H1 (cell line): ENCODE measurements at regions not wholly inside any gene's neighbourhood (a gene's known extent, or its start where the extent isn't known, plus 50 kb on each side); places are given as distances from the start of the nearest gene placed in this dataset.

Source experiments
- CTCF ChIA-PET: fragments of 300-600 bp; sonication (Branson Sonifier 250); formaldehyde crosslinking; loops from one replicate; lab custom pipeline; 2021; ENCODE audit not compliant: partially characterized antibody; lab: Charles Lee
- POLR2A ChIA-PET: fragments of 300-600 bp; sonication (Branson Sonifier 250); formaldehyde crosslinking; loops from one replicate; lab custom pipeline; 2021; ENCODE audit warnings: inconsistent platforms; ENCODE audit not compliant: partially characterized antibody; lab: Charles Lee
- DNase-seq, 2 experiments: peaks; one replicate each; pipeline versions ENCODE4 v3.0.0 to v3.0.0-alpha.2; 2010 to 2022; ENCODE audit warnings: low spot score in 2 of 2, low read depth in 1 of 2, mixed read lengths in 1 of 2
- FAIRE-seq: peaks from 2 replicates; lab custom pipeline; 2011; peaks lifted over from hg19 to GRCh38; lab: Jason Lieb, UNC
- H2AFZ ChIP-seq: 2 replicates; pipeline ENCODE4 v1.8.1; 2012; ENCODE audit warnings: low read length, inconsistent platforms
- H2AK5ac ChIP-seq: 2 replicates; pipeline ENCODE4 v1.6.1; 2013; ENCODE audit warnings: low read depth, low read length
- H2BK120ac ChIP-seq: replicated peaks from 2 replicates; pipeline ENCODE3; 2013; ENCODE audit warnings: low read depth, low read length, inconsistent platforms
- H2BK12ac ChIP-seq: 2 replicates; pipeline ENCODE4 v1.6.1; 2013; ENCODE audit warnings: low read depth, low read length
- H2BK15ac ChIP-seq: 2 replicates; pipeline ENCODE4 v1.6.1; 2013; ENCODE audit warnings: low read length
- H2BK20ac ChIP-seq: 2 replicates; pipeline ENCODE4 v1.6.1; 2013; ENCODE audit warnings: low read length
- H2BK5ac ChIP-seq: 2 replicates; pipeline ENCODE4 v1.6.1; 2013; ENCODE audit warnings: low read depth, low read length
- H3K14ac ChIP-seq: 2 replicates; pipeline ENCODE4 v1.6.1; 2013; ENCODE audit warnings: inconsistent platforms; ENCODE audit not compliant: insufficient read length
- H3K18ac ChIP-seq: 2 replicates; pipeline ENCODE4 v1.6.1; 2013; ENCODE audit warnings: low read length; ENCODE audit errors: extremely low read depth
- H3K23ac ChIP-seq: 2 replicates; pipeline ENCODE4 v1.6.1; 2013; ENCODE audit warnings: inconsistent platforms; ENCODE audit not compliant: insufficient read length
- H3K23me2 ChIP-seq: 2 replicates; pipeline ENCODE4 v1.6.1; 2013; ENCODE audit warnings: low read depth, low read length
- H3K27ac ChIP-seq: 2 replicates; pipeline ENCODE4 v1.6.1; 2011; ENCODE audit warnings: low read depth, low read length, inconsistent platforms
- H3K27me3 ChIP-seq, 4 experiments: replicated peaks in 1 of 4; 1 replicate in 1 of 4; 2 replicates in 3 of 4; pipeline versions ENCODE4 v1.6.1 to v1.8.1; 2011 to 2013; ENCODE audit warnings: low read length in 3 of 4, mild to moderate bottlenecking in 3 of 4, inconsistent platforms in 2 of 4, mixed read lengths in 2 of 4, moderate library complexity in 1 of 4; ENCODE audit not compliant: control insufficient read depth in 3 of 4, insufficient read depth in 3 of 4; ENCODE audit errors: extremely low read depth in 1 of 4
- H3K36me3 ChIP-seq, 4 experiments: 2 replicates each; pipeline versions ENCODE4 v1.6.1 to v1.8.1; 2011 to 2013; ENCODE audit warnings: mild to moderate bottlenecking in 4 of 4, low read length in 3 of 4, moderate library complexity in 2 of 4, control low read depth in 1 of 4, inconsistent platforms in 1 of 4; ENCODE audit not compliant: insufficient read depth in 4 of 4, control insufficient read depth in 2 of 4
- H3K4ac ChIP-seq: replicated peaks from 2 replicates; pipeline ENCODE3; 2013; ENCODE audit warnings: low read length, low read depth, mixed read lengths, inconsistent platforms; ENCODE audit not compliant: insufficient read length
- H3K4me1 ChIP-seq, 4 experiments: replicated peaks in 1 of 4; 1 replicate in 1 of 4; 2 replicates in 3 of 4; pipeline versions ENCODE4 v1.6.1 to v1.8.1; 2011 to 2013; ENCODE audit warnings: low read length in 3 of 4, inconsistent platforms in 2 of 4, mixed read lengths in 1 of 4; ENCODE audit not compliant: insufficient read depth in 4 of 4, control insufficient read depth in 3 of 4
- H3K4me2 ChIP-seq, 2 experiments: 2 replicates each; pipeline versions ENCODE4 v1.6.1 to v1.8.1; 2011 to 2013; ENCODE audit warnings: low read depth in 2 of 2, low read length in 2 of 2, control low read depth in 1 of 2, inconsistent platforms in 1 of 2, mild to moderate bottlenecking in 1 of 2; ENCODE audit not compliant: insufficient read depth in 1 of 2
- H3K4me3 ChIP-seq, 4 experiments: fragments of 200-600, 300-600 bp in 1 of 4; sonication (generic), shearing (Covaris generic), sonication (Bioruptor Twin) in 1 of 4; 2 replicates each; pipeline versions ENCODE4 v1.5.1 to v1.8.1; 2011 to 2016; ENCODE audit warnings: low read length in 4 of 4, low read depth in 3 of 4, control low read depth in 2 of 4, inconsistent platforms in 2 of 4, mild to moderate bottlenecking in 2 of 4, mixed read lengths in 1 of 4, moderate library complexity in 1 of 4; ENCODE audit not compliant: insufficient read depth in 2 of 4; ENCODE audit errors: extremely low read depth in 1 of 4
- H3K56ac ChIP-seq: replicated peaks from 2 replicates; pipeline ENCODE3; 2013; ENCODE audit warnings: low read depth, mild to moderate bottlenecking, mixed read lengths, low read length, inconsistent platforms; ENCODE audit not compliant: insufficient read length
- H3K79me1 ChIP-seq: 2 replicates; pipeline ENCODE4 v1.6.1; 2013; ENCODE audit warnings: low read depth, low read length, control low read depth
- H3K79me2 ChIP-seq, 2 experiments: 2 replicates each; pipeline versions ENCODE4 v1.6.1 to v1.8.1; 2012 to 2013; ENCODE audit warnings: low read length in 2 of 2, mild to moderate bottlenecking in 2 of 2, inconsistent platforms in 1 of 2; ENCODE audit not compliant: insufficient read depth in 2 of 2, control insufficient read depth in 1 of 2
- H3K9ac ChIP-seq, 4 experiments: replicated peaks in 1 of 4; 1 replicate in 1 of 4; 2 replicates in 3 of 4; pipeline versions ENCODE4 v1.6.1 to v1.8.1; 2011 to 2013; ENCODE audit warnings: low read depth in 3 of 4, low read length in 3 of 4, control low read depth in 2 of 4, mild to moderate bottlenecking in 2 of 4, moderate library complexity in 2 of 4, inconsistent platforms in 1 of 4; ENCODE audit errors: extremely low read depth in 1 of 4
- H3K9me3 ChIP-seq, 2 experiments: 2 replicates each; pipeline versions ENCODE4 v1.6.1 to v1.8.1; 2012 to 2013; ENCODE audit warnings: mild to moderate bottlenecking in 2 of 2, moderate library complexity in 2 of 2, control low read depth in 1 of 2, inconsistent platforms in 1 of 2, low read depth in 1 of 2, low read length in 1 of 2, mixed read lengths in 1 of 2; ENCODE audit not compliant: insufficient read depth in 2 of 2
- H4K20me1 ChIP-seq, 2 experiments: replicated peaks in 1 of 2; 2 replicates each; pipeline versions ENCODE3 to v1.8.1; 2011 to 2013; ENCODE audit warnings: inconsistent platforms in 2 of 2, low read length in 2 of 2, mild to moderate bottlenecking in 1 of 2; ENCODE audit not compliant: insufficient read depth in 2 of 2, control insufficient read depth in 1 of 2
- H4K5ac ChIP-seq: 2 replicates; pipeline ENCODE4 v1.6.1; 2013; ENCODE audit warnings: low read length, low read depth, mixed read lengths, inconsistent platforms; ENCODE audit not compliant: insufficient read length
- H4K8ac ChIP-seq: 2 replicates; pipeline ENCODE4 v1.8.0; 2013; ENCODE audit warnings: mild to moderate bottlenecking, moderate library complexity, low read length, inconsistent platforms; ENCODE audit not compliant: insufficient read depth; ENCODE audit errors: extremely low read depth
- H4K91ac ChIP-seq: replicated peaks from 2 replicates; pipeline ENCODE3; 2013; ENCODE audit warnings: low read length, mixed read lengths, inconsistent platforms; ENCODE audit not compliant: insufficient read length
- ATF2 ChIP-seq: IDR thresholded peaks from 2 replicates; pipeline ENCODE4 v1.6.1; 2012; ENCODE audit warnings: low read length, inconsistent platforms
- BCL11A ChIP-seq, 2 experiments: IDR thresholded peaks; one replicate each; pipeline ENCODE4 v1.6.1; 2011; ENCODE audit warnings: low read depth in 2 of 2, low read length in 2 of 2, mild to moderate bottlenecking in 2 of 2
- CHD1 ChIP-seq: IDR thresholded peaks from 2 replicates; pipeline ENCODE4 v1.6.1; 2012; ENCODE audit warnings: low read depth, low read length, improper control_type of control experiment
- KDM4A ChIP-seq: IDR thresholded peaks from one replicate; pipeline ENCODE4 v1.7.1; 2012; ENCODE audit warnings: low read depth, mild to moderate bottlenecking, moderate library complexity, low read length, inconsistent platforms; ENCODE audit not compliant: severe bottlenecking
- SIRT6 ChIP-seq: IDR thresholded peaks from one replicate; pipeline ENCODE4 v1.7.1; 2012; ENCODE audit warnings: low read length, inconsistent platforms
- USF2 ChIP-seq: IDR thresholded peaks from 2 replicates; pipeline ENCODE4 v1.6.1; 2011; ENCODE audit warnings: low read length, improper control_type of control experiment
- WGBS, 2 experiments: shearing (Covaris generic) in 1 of 2; methylation state at CpG; one replicate each; pipeline versions ENCODE4 v1.1.6 to v1.1.7; 2013 to 2015; ENCODE audit warnings: low lambda C conversion rate in 2 of 2, mixed read lengths in 2 of 2, inconsistent platforms in 1 of 2, low coverage in 1 of 2, missing lambda C conversion rate in 1 of 2; ENCODE audit not compliant: insufficient replicate concordance in 2 of 2, insufficient coverage in 1 of 2, insufficient read length in 1 of 2; ENCODE audit errors: extremely low coverage in 1 of 2, missing lambda C conversion rate in 1 of 2; 5-methylcytosine and 5-hydroxymethylcytosine counted together

- Histone ChIP-seq H4K5ac (no peak overlapping the region), H2BK15ac (no peak overlapping the region), H3K23ac (no peak overlapping the region), H3K9me3 (no peaks in the 10 kb centered on the region; a peak in 1 of 4 replicates), H4K20me1 (no peaks in the 10 kb centered on the region), H3K9ac (no peak overlapping the region), H3K4ac (no peak overlapping the region), H3K18ac (no peak overlapping the region), H4K91ac (no peak overlapping the region), H2BK12ac (no peak overlapping the region), H2BK20ac (no peak overlapping the region), H2BK120ac (no peak overlapping the region), H3K4me1 (no peaks in the 10 kb centered on the region), H3K56ac (no peak overlapping the region), H4K8ac (no peak overlapping the region), H3K79me1 (no peaks in the 10 kb centered on the region), H3K27ac (no peak overlapping the region), H3K4me2 (no peak overlapping the region), H3K79me2 (no peaks in the 10 kb centered on the region), H3K36me3 (no peaks in the 10 kb centered on the region), H3K27me3 (no peaks in the 10 kb centered on the region), H3K14ac (no peak overlapping the region), H2AFZ (peak overlapping the region; percentile 79; the same call in 1 of the 2 replicates), H3K4me3 (no peak overlapping the region), H3K23me2 (no peaks in the 10 kb centered on the region), H2AK5ac (no peak overlapping the region), H2BK5ac (no peak overlapping the region)
- DNase-seq = no peak
- FAIRE-seq = no peak
- ChIA-PET POLR2A (no interaction called here), CTCF (no interaction called here)
- 92% methylated on average over 3 of the region's 3 CpGs; no CpG with 5 or more reads in 1 of the 2 experiments for WGBS, 2 experiments
- no peak for TF ChIP-seq KDM4A
- TF ChIP-seq CHD1 = no peak
- no peak for TF ChIP-seq BCL11A (IDR thresholded peaks at IDR 0.05; ENCODE audit: low read depth in 2 of 2, low read length in 2 of 2)
- no peak for TF ChIP-seq SIRT6
- TF ChIP-seq USF2 = no peak
- TF ChIP-seq ATF2 = no peak
- TF ChIP-seq, all 59 proteins: peak for 0
Observed at GRCh38 chr13:77390391-77390790, 63.5 kb upstream of the MYCBP2 start.
